ENCODE measurements at regions not wholly inside any gene's neighbourhood (a gene's known extent, or its start where the extent isn't known, plus 50 kb on each side); places are given as distances from the start of the nearest gene placed in this dataset.

DNA sequence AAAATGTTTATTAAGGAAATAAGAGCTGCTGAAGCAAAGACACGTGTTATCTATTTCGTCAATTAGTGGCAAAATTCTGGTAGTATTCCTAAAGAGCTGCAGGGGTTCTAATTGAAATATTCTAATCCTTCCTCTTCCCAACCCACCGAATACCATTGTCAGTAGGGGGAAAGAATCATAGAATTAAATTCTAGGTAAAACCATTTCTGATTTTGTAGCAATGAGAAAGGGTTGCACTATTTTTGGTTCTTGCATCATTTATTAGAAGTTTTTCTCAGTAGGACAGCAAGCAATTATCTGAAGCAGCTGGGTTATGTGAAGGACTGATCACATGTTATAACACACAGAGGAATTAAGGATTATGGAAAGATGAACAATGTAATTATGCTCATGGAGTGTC, 80.3 kb upstream of the SEMA6A start:
- Histone ChIP-seq H3K9me1 (ENCODE audit: control insufficient read depth, extremely low read depth, insufficient read depth, low read length) (no peaks in the 10 kb centered on the region), H3K9ac (ENCODE audit: control insufficient read depth, extremely low read depth, insufficient read depth, low read length) (no peak overlapping the region), H3K36me3 (ENCODE audit: control insufficient read depth in 2 of 2, extremely low read depth in 1 of 2, insufficient read depth in 2 of 2, low read length in 2 of 2) (no peaks in the 10 kb centered on the region), H3K4me3 (ENCODE audit: control insufficient read depth in 2 of 3, extremely low read depth in 1 of 3, insufficient read depth in 2 of 3, low read depth in 1 of 3, low read length in 3 of 3) (no peak overlapping the region), H3K27me3 (ENCODE audit: control insufficient read depth, extremely low read depth, insufficient read depth, low read length) (no peaks in the 10 kb centered on the region), H3K4me1 (ENCODE audit: control insufficient read depth, extremely low read depth, insufficient read depth, low read length) (peaks cover 12% of the 10 kb centered on the region), H3K4me2 (ENCODE audit: control insufficient read depth, extremely low read depth, insufficient read depth, low read depth, low read length) (no peak overlapping the region), H2AFZ (ENCODE audit: control insufficient read depth, low read length) (no peak overlapping the region), H3K79me2 (ENCODE audit: control insufficient read depth, insufficient read depth, low read length) (no peaks in the 10 kb centered on the region), H3K9me3 (ENCODE audit: control insufficient read depth, low read depth, low read length) (no peaks in the 10 kb centered on the region), H4K20me1 (ENCODE audit: control insufficient read depth, extremely low read depth, insufficient read depth, low read length) (no peaks in the 10 kb centered on the region), H3K27ac (ENCODE audit: control insufficient read depth, insufficient read depth, low read length) (no peak overlapping the region)
- DNase-seq (ENCODE audit: low read depth, low spot score), result no peak
- dilution Hi-C loops (cut with MboI; ENCODE audit: extremely low pct_ligation_motif_present, low sequenced_read_pairs), result no loop called here
- FAIRE-seq, result no peak
- no peak for TF ChIP-seq EZH2 (IDR thresholded peaks at IDR 0.05; ENCODE audit: low read length)
- TF ChIP-seq CTCF (optimal IDR thresholded peaks at IDR 0.05 in 1 of 3, IDR thresholded peaks at IDR 0.05 in 1 of 3, conservative IDR thresholded peaks at IDR 0.05 in 1 of 3; ENCODE audit: extremely low read depth in 1 of 3, insufficient read depth in 2 of 3, low read length in 3 of 3), result no peak

DNA sequence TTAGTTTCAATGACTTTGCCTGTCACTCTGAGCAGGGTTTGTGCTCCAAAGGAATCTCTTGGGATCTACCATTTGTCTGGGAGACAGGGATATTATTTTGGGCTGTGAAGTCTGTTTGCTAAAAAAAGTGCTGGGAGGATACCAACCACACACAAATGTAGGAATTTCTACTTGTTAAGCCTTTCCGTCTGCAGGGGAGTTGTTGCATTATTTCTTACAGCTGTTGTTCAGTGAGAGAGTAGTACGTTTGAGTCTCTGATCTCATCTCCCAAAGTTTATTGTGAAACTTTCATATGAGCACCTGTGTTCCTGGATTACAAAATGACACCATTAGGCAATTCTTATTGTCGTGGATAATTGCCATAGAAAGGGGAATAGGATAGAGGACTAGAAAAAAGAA, 78.3 kb upstream of the SEMA6A start:
- FAIRE-seq (no peak), DNase-seq (ENCODE audit: low read depth, low spot score) (no peak)
- H3K36me3 ChIP-seq (ENCODE audit: control insufficient read depth in 2 of 2, extremely low read depth in 1 of 2, insufficient read depth in 2 of 2, low read length in 2 of 2), result no peaks in the 10 kb centered on the region
- H3K4me1 ChIP-seq (ENCODE audit: control insufficient read depth, extremely low read depth, insufficient read depth, low read length), result peaks cover 1% of the 10 kb centered on the region
- H3K9me3 ChIP-seq (ENCODE audit: control insufficient read depth, low read depth, low read length), result no peaks in the 10 kb centered on the region
- H3K4me3 ChIP-seq (ENCODE audit: control insufficient read depth in 2 of 3, extremely low read depth in 1 of 3, insufficient read depth in 2 of 3, low read depth in 1 of 3, low read length in 3 of 3), result no peak overlapping the region
- H3K9ac ChIP-seq (ENCODE audit: control insufficient read depth, extremely low read depth, insufficient read depth, low read length), result no peak overlapping the region
- H3K9me1 ChIP-seq (ENCODE audit: control insufficient read depth, extremely low read depth, insufficient read depth, low read length), result no peaks in the 10 kb centered on the region
- no peaks in the 10 kb centered on the region for H4K20me1 ChIP-seq (ENCODE audit: control insufficient read depth, extremely low read depth, insufficient read depth, low read length)
- peak overlapping the region; percentile 43 for H2AFZ ChIP-seq (ENCODE audit: control insufficient read depth, low read length)
- H3K27me3 ChIP-seq (ENCODE audit: control insufficient read depth, extremely low read depth, insufficient read depth, low read length), result no peaks in the 10 kb centered on the region
- TF ChIP-seq EZH2 (IDR thresholded peaks at IDR 0.05; ENCODE audit: low read length), result no peak
- TF ChIP-seq CTCF (optimal IDR thresholded peaks at IDR 0.05 in 1 of 3, IDR thresholded peaks at IDR 0.05 in 1 of 3, conservative IDR thresholded peaks at IDR 0.05 in 1 of 3; ENCODE audit: extremely low read depth in 1 of 3, insufficient read depth in 2 of 3, low read length in 3 of 3), result no peak
- H3K4me2 ChIP-seq (ENCODE audit: control insufficient read depth, extremely low read depth, insufficient read depth, low read depth, low read length), result no peak overlapping the region
- no peaks in the 10 kb centered on the region for H3K79me2 ChIP-seq (ENCODE audit: control insufficient read depth, insufficient read depth, low read length)
- no peak overlapping the region for H3K27ac ChIP-seq (ENCODE audit: control insufficient read depth, insufficient read depth, low read length)
- dilution Hi-C loops (cut with MboI; ENCODE audit: extremely low pct_ligation_motif_present, low sequenced_read_pairs), result no loop called here

All from keratinocyte (primary cell).